ENCODE measurements at regions not wholly inside any gene's neighbourhood (a gene's known extent, or its start where the extent isn't known, plus 50 kb on each side); places are given as distances from the start of the nearest gene placed in this dataset.
A peak's percentile ranks its signal among the peaks of the same experiment; 100 is the strongest.

- DNase-seq: no peak
Observed at GRCh38 chr17:77266891-77267341, 126.1 kb downstream of the SEC14L1 start.

DNA sequence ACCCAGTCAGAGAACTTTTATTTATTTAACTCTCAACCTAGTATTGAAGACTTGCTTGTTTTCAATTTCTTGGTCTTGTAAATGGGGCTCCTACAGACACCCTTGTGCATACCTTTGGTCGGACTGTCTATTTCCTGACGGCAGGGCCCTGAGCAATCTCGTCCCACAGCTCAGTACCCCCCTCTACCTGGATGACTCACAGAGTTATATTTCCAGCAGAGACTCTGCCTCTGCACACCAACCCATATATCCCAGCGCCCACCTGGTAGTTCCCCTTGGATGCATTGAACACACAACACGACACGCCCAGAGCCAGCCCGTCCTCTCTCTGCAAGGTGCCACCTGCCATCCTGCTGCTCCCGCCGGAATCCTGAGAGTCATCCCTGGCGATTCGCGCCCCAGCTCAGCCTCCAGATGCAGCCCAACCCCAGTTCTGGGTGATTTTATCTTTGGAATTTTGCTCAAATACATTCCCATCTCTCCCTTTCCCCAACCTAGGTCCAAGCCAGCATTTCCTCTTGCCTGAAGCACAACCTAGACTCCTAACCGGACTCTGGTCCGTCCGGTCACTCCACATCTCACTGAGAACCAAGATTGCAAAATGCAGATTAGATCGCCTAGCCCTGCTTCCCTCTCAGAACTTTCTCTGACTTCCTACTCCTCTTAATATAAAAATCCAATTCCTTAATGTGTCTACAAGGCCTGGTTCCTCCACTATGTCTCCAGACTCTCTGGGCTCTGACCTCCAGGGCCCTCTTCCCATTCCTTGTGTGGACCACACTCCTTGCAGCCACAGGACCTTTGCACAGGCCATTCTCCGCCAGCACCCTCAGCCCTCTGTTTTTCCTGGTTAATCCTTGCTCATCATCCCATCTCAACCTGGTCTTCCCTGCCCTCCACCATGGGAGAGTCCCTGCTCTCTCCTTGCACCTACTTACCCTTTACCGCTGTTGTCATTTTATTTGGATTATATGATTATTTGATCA lies 129.2 kb downstream of the SEC14L1 start:
- DNase-seq: peak; percentile 45

DNA sequence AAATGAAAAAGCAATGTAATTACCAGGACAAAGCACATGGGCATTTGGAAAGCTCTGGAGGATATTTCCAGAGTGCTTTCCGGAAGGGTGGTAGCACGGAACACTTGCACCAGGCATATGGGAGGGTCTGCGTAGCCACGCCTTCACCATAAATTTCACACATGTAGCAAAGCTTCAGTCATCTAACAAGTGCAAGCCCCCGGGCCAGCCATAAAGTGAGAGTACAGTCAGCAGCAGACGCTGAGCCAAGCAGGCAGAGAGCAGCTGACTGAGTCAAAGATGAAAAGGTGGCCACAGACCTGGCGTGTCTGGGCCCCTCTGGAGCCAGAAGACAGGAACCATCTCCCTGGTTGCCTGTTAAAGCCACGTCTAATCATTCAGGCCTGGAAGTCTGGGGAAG lies 130.6 kb downstream of the SEC14L1 start:
- DNase-seq: no peak

GRCh38 chr17:77273397-77274085 lies 132.8 kb downstream of the SEC14L1 start:
- no peak for DNase-seq

DNA sequence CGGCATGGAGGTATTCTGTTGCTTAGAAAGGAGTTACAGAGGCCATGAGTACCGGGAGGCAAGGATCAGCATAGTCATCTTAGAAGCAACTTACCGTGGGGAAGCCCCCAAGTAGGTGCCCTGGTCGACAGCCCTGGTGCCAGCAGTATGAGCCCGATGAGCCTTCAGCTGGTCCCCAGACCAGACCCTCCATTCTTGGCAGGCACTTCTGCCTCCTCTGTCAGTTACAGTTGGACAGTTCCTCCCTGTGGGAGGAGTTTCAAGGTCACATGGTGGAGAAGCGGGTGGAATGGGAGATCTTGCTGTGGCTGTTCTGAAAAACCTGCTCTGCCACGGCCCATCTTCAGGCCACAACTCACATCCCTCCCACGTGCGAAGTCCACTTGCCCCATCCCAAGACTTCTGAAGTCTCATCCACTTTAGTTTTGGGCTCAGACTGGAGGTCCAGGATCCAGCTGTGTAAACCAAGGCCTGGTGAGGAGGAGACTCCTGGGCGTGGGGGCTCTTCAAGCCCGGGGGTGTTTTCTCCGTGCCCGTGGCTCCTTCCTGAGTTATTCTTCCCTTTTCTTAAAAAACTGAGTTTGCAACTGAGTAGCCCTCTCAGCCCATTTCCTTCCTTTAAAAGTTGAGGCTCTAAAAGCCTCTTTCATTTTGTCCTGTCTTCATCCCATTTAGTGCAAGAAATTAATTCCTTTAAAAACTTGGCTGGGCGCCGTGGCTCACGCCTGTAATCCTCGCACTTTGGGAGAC lies 133.5 kb downstream of the SEC14L1 start:
- DNase-seq: no peak

GRCh38 chr17:77279448-77280303 lies 138.9 kb downstream of the SEC14L1 start:
- no peak for DNase-seq

- DNase-seq: peak; percentile 48
Observed at GRCh38 chr17:77280304-77281121, 139.7 kb downstream of the SEC14L1 start.

- DNase-seq: peak; percentile 48
Observed at GRCh38 chr17:77281122-77281903, 140.5 kb downstream of the SEC14L1 start.

DNA sequence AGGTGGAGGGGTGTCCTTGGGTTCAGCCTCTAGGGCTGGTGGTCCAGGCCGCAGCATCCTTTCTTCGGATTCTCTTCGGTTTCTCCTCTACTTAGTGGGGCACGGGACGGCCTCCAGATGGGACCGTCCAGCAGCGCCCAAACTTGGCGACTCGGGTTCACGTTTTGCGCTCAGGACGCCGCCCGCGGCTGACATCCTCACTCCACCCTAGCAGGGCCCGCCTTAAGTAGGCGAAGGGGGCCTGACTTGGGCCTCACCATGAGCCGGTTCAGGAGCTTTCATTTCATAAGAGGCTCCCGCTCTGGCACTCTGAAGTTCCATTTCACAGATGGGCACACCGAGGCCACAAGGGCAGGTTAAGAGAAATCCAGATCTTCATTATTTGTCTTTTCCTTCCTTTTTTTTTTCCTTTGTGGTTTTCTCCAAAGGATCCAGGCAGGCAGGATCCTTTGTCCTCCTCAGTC lies 141.2 kb downstream of the SEC14L1 start:
- peak; percentile 56 for DNase-seq

GRCh38 chr17:77282524-77283515 lies 142.1 kb downstream of the SEC14L1 start:
- peak; percentile 36 for DNase-seq

DNA sequence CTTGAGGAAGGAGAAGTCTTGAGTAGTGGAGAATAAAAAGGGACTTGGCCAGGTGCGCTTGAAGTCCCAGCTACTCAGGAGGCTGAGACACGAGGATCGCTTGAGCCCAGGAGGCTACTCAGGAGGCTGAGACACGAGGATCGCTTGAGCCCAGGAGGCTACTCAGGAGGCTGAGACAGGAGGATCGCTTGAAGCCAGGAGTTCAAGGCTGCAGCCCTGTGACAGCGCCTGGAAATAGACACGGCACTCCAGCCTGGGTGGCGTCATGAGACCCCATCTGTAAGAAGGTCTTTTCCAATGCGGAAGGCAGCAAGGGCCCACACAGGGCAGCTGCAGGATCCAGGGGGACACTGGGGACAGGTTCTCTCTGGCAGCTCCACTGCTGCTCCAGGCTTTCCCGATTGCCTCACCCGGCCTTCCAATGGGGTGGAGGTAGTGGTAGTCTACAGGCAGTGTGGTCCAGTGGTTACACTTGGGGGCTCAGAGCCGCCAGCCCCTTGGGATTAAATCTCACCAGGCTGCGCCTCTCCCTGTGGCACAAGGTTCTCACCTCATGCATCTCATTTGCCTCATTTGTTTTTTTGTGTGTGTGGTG lies 143.4 kb downstream of the SEC14L1 start:
- no peak for DNase-seq

GRCh38 chr17:77285594-77286390 lies 145.0 kb downstream of the SEC14L1 start:
- peak; percentile 39 for DNase-seq

- no peak for DNase-seq
Observed at GRCh38 chr17:77286391-77286640, 145.5 kb downstream of the SEC14L1 start.

GRCh38 chr17:77286641-77287431 lies 146.1 kb downstream of the SEC14L1 start:
- DNase-seq: peak; percentile 50

DNA sequence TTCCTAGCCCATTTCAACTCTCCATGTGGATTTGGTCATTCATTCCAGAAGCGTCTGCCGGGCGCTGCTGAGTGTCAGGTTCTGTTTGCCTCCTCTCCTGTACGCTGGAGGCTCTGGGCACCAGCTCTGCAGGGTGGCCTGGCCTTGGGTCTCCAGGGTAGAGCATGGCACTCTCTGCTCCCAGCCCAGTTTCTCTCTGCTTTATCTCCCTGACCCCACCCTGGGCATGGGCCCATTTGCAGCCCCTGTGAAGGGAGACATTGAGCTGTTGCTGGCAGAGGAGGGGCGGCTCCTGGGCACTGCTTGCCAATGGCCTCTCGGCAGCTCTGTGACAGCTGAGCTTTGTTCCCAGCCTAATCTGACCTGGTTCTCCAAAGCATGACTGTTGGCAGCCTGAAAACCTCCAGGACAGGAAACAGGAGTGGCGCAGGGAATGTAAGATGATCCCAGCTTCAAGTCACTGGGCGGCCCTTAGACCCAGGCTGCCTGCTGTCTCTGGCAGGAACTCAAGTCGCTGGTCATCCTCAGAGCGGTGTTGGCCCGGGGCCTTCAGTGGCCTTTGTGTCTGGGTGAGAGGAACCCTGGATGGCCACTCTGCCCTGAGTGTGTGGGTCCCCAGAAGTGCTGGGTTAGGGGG lies 146.8 kb downstream of the SEC14L1 start:
- peak; percentile 77 for DNase-seq

- peak; percentile 51 for DNase-seq
Observed at GRCh38 chr17:77288115-77288619, 147.4 kb downstream of the SEC14L1 start.
